ENCODE measurements at regions not wholly inside any gene's neighbourhood (a gene's known extent, or its start where the extent isn't known, plus 50 kb on each side); places are given as distances from the start of the nearest gene placed in this dataset. TPM values are rescaled to one million over a fixed set of nuclear protein-coding genes. Genes with fewer than 3 reads are reported as not detected.

DNA sequence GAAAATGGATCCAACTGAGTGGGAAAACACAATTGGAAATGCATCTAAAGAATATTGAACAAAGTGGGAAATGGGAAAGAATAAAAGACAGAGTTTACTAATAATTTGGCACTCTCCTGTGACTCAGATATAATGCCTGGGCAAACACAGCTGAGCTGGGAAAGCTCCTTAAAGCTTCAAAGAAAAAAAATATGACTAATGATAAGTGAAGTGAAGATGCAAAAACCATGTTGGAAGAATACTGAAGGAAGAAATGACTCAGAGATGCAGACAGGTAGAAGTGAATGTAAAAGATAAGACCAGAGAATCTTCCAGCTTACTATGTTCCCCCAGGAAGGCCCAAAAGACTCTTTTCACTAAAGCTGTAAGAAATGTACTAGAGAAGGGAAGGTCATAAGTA lies 62.4 kb upstream of the FOXG1 start:
- ChIA-PET POLR2A (ENCODE audit: low non-redundant PET) (no interaction called here), CTCF (no interaction called here)
- DNase-seq (ENCODE audit: low spot score) = no peak
- no peak overlapping the region for H3K4me3 ChIP-seq (ENCODE audit: low read depth, low read length, poor library complexity, severe bottlenecking)
- intact Hi-C loops (cut with micrococcal nuclease; ENCODE audit: unreplicated experiment) = no loop called here
- no peak for TF ChIP-seq EZH2 (IDR thresholded peaks at IDR 0.05; ENCODE audit: borderline replicate concordance, low read depth, low read length, poor library complexity, severe bottlenecking)
- TF ChIP-seq, protein P1, sequence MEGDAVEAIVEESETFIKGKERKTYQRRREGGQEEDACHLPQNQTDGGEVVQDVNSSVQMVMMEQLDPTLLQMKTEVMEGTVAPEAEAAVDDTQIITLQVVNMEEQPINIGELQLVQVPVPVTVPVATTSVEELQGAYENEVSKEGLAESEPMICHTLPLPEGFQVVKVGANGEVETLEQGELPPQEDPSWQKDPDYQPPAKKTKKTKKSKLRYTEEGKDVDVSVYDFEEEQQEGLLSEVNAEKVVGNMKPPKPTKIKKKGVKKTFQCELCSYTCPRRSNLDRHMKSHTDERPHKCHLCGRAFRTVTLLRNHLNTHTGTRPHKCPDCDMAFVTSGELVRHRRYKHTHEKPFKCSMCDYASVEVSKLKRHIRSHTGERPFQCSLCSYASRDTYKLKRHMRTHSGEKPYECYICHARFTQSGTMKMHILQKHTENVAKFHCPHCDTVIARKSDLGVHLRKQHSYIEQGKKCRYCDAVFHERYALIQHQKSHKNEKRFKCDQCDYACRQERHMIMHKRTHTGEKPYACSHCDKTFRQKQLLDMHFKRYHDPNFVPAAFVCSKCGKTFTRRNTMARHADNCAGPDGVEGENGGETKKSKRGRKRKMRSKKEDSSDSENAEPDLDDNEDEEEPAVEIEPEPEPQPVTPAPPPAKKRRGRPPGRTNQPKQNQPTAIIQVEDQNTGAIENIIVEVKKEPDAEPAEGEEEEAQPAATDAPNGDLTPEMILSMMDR (conservative IDR thresholded peaks at IDR 0.05; ENCODE audit: low read depth, low read length) = no peak
- no peaks in the 10 kb centered on the region for H3K36me3 ChIP-seq (ENCODE audit: insufficient read depth, low read length, poor library complexity, severe bottlenecking)
- no peaks in the 10 kb centered on the region for H3K27me3 ChIP-seq (replicated peaks; ENCODE audit: insufficient read depth, low read depth, low read length, poor library complexity)
- no peaks in the 10 kb centered on the region for H3K4me1 ChIP-seq (ENCODE audit: insufficient read depth, low read length, poor library complexity, severe bottlenecking)
- no peaks in the 10 kb centered on the region for H3K9me3 ChIP-seq (ENCODE audit: low read depth, low read length, poor library complexity, severe bottlenecking)
- H3K27ac ChIP-seq (ENCODE audit: low read depth, low read length, poor library complexity, severe bottlenecking) = no peak overlapping the region
- no TSS peak for BruUV-seq (replicated peaks)

DNA sequence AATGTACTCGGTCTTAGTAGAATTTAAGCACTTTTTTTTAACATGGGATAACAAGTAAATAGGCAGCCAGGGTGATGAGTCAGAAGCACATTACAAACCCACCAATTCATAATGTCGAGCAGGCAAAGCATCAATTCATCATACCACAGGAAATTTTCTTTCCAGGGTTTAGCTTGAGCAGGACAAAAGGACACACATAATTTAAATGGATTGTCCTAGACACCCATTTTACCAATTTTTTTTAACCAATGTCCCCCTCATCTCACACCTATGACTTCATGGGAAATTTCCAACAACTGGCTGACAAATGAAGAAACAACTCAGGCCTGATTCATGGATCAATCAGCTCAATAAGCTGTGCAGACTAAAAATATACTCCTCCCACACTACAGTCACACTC lies 58.8 kb upstream of the FOXG1 start:
- Histone ChIP-seq H3K27me3 (replicated peaks; ENCODE audit: insufficient read depth, low read depth, low read length, poor library complexity) (no peaks in the 10 kb centered on the region), H3K36me3 (ENCODE audit: insufficient read depth, low read length, poor library complexity, severe bottlenecking) (no peaks in the 10 kb centered on the region), H3K4me1 (ENCODE audit: insufficient read depth, low read length, poor library complexity, severe bottlenecking) (no peaks in the 10 kb centered on the region), H3K27ac (ENCODE audit: low read depth, low read length, poor library complexity, severe bottlenecking) (no peak overlapping the region), H3K9me3 (ENCODE audit: low read depth, low read length, poor library complexity, severe bottlenecking) (no peaks in the 10 kb centered on the region), H3K4me3 (ENCODE audit: low read depth, low read length, poor library complexity, severe bottlenecking) (no peak overlapping the region)
- POLR2A ChIA-PET (ENCODE audit: low non-redundant PET) = no interaction called here
- CTCF ChIA-PET = no interaction called here
- DNase-seq (ENCODE audit: low spot score) = no peak
- no TSS peak for BruUV-seq (replicated peaks)
- TF ChIP-seq, protein P1 (conservative IDR thresholded peaks at IDR 0.05; ENCODE audit: low read depth, low read length) = no peak
- no peak for TF ChIP-seq EZH2 (IDR thresholded peaks at IDR 0.05; ENCODE audit: borderline replicate concordance, low read depth, low read length, poor library complexity, severe bottlenecking)
- intact Hi-C loops (cut with micrococcal nuclease; ENCODE audit: unreplicated experiment) = no loop called here

DNA sequence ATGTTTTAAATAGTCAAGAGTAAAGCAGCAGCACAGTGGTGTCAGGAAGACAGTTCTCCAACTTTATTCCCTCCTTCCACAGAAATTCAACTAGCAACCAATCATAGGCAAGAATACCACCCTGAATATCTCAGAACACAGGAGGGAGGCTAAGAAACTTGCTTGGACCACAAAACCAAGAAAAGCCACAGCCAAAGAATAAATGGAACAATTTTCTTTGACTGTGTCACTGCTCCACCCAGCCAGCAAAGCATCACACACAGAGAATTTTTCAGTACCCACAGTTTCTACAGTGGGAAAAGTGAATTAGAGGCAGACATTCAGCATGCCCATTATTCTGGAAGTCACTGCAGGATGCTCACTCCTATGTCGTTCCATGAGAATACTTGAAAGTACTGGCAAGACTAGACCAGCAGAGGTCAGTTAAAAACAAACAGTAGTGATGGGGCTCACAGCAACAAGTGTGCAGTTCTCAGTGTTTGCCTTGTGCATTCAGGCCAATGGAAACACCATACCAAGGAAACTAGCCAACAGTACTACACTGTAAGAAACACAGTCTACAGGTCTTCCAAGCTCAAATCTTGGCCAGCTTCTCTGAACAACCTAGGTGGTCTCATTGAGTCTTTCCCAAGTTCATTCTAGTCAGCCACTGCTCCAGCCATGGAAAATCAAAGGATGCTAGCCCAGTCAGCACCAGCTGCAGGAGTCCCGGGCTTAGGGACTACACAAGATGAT lies 56.8 kb upstream of the FOXG1 start:
- POLR2A ChIA-PET (ENCODE audit: low non-redundant PET) = no interaction called here
- Histone ChIP-seq H3K4me1 (ENCODE audit: insufficient read depth, low read length, poor library complexity, severe bottlenecking) (no peaks in the 10 kb centered on the region), H3K27ac (ENCODE audit: low read depth, low read length, poor library complexity, severe bottlenecking) (no peak overlapping the region), H3K36me3 (ENCODE audit: insufficient read depth, low read length, poor library complexity, severe bottlenecking) (no peaks in the 10 kb centered on the region), H3K9me3 (ENCODE audit: low read depth, low read length, poor library complexity, severe bottlenecking) (no peaks in the 10 kb centered on the region), H3K27me3 (replicated peaks; ENCODE audit: insufficient read depth, low read depth, low read length, poor library complexity) (no peaks in the 10 kb centered on the region), H3K4me3 (ENCODE audit: low read depth, low read length, poor library complexity, severe bottlenecking) (no peak overlapping the region)
- BruUV-seq (replicated peaks) = no TSS peak
- CTCF ChIA-PET = no interaction called here
- DNase-seq (ENCODE audit: low spot score) = no peak
- intact Hi-C loops (cut with micrococcal nuclease; ENCODE audit: unreplicated experiment) = no loop called here
- TF ChIP-seq, protein P1 (conservative IDR thresholded peaks at IDR 0.05; ENCODE audit: low read depth, low read length) = no peak

Small RNA genes in the stretch of these regions (microRNA-seq; reads per million reads assigned to microRNA genes)
- not detected for gene MIR3171
- gene MIR4307 = not detected

Data from A673 (cell line).